AG09319 (cell line): ENCODE measurements at regions not wholly inside any gene's neighbourhood (a gene's known extent, or its start where the extent isn't known, plus 50 kb on each side); places are given as distances from the start of the nearest gene placed in this dataset.

Experiments used
- DNase-seq: peaks from one replicate; pipeline ENCODE4 v3.0.0-alpha.2; 2010; ENCODE audit warnings: low read depth; ENCODE audit errors: extremely low read depth
- TF ChIP-seq, protein P1 (sequence below): IDR thresholded peaks from 2 replicates; pipeline ENCODE4 v1.5.1; 2011; ENCODE audit warnings: low read depth, mild to moderate bottlenecking, inconsistent platforms, low read length, moderate library complexity

DNA sequence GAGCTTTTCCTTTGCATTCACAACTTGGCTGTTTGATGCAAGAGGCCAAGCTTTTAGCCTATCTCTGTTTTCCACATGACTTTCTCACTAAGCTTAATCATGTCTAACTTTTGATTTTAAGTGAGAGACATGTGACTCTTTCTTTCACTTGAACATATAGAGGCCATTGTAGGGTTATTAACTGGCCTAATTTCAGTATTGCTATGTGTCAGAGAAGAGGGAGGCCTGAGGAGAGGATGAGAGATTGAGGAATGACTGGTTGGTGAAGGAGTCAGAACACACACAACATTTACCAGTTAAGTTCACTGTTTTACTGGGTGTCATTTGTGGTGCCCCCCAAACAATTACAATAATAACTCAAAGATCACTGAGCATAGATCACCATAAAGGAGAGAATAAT, 193.5 kb downstream of the CYYR1 start:
- no peak for DNase-seq
- TF ChIP-seq, protein P1, sequence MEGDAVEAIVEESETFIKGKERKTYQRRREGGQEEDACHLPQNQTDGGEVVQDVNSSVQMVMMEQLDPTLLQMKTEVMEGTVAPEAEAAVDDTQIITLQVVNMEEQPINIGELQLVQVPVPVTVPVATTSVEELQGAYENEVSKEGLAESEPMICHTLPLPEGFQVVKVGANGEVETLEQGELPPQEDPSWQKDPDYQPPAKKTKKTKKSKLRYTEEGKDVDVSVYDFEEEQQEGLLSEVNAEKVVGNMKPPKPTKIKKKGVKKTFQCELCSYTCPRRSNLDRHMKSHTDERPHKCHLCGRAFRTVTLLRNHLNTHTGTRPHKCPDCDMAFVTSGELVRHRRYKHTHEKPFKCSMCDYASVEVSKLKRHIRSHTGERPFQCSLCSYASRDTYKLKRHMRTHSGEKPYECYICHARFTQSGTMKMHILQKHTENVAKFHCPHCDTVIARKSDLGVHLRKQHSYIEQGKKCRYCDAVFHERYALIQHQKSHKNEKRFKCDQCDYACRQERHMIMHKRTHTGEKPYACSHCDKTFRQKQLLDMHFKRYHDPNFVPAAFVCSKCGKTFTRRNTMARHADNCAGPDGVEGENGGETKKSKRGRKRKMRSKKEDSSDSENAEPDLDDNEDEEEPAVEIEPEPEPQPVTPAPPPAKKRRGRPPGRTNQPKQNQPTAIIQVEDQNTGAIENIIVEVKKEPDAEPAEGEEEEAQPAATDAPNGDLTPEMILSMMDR = no peak

DNA sequence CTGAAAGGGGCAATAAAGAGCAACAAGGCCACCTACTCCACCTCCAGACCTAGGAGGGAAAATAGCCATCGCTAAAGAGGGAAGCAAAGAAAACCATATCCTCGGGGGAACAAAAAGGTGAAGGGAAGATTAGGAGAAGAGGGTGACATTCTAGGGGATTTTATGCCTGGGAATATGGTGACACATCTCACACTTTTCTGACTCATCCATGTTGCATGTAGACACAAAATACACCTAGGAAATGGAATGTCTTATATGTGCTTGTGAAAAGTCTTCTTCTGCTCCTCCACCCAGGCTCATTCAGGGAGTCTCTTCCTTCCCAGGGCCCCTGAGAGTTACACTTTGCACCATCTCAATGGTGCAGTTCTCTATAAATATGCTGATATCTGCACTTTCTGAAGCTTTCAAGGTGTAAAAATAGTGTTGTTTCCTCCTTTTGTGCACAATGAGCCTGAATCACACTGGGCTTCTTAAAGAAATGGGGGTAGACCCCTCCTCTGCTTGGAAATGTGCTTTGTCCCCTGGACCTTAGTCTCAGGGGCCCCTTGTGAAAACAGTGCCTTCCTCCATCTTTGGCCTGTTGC, 195.9 kb downstream of the CYYR1 start:
- no peak for DNase-seq
- TF ChIP-seq, protein P1 = no peak

DNA sequence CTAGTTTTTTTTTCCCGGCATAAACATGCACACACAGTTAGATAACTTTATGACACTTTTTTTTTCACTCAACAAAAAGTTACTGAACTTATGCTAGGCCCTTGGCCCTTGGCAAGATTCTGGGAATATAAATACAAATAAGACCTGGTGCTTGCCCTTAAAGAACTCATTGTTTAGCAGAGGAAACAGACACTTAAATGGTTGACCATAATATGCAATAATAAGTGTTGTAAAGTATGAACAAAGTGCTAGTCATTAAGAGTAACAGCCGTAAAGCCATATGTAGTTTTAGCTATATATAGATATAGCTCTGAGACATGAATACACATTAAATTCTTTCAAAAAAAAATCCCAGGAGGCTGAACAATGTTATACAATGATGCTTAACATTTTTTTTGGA, 198.3 kb downstream of the CYYR1 start:
- DNase-seq = no peak
- TF ChIP-seq, protein P1 = no peak

DNA sequence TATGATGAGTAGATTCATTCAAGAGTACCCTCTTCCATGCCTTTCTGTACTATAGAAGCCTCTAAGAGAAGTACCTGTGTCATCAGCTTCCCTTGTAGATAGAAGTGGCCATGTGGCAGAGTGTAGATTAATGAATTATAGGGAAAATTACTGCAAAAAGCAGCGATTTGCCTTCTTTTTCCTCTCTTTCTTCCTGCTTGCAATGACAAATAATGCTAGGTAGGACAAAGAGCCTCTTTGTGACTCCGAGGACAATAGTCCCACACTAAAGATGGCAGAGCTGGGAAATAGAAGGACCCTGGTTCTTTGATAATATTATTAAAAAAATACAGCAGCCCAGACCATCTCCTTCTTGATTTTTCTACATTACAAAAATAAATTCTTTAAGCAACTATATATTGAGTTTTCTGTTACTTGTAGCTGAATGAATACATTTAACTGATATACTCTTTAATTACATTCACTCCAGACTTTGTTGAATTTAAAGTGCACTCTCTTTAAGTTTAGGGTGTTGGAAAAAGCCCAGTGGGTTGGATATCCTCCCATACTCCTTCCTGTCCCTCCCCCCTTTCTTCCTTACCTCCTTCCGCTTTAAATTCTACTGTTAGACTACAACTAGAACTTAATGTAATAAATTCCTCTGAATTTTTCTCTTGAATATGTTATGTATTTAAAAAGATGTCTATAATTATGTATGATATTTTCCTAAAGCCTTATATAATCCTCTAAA, 198.2 kb upstream of the APP start:
- TF ChIP-seq, protein P1 = no peak
- DNase-seq = no peak

DNA sequence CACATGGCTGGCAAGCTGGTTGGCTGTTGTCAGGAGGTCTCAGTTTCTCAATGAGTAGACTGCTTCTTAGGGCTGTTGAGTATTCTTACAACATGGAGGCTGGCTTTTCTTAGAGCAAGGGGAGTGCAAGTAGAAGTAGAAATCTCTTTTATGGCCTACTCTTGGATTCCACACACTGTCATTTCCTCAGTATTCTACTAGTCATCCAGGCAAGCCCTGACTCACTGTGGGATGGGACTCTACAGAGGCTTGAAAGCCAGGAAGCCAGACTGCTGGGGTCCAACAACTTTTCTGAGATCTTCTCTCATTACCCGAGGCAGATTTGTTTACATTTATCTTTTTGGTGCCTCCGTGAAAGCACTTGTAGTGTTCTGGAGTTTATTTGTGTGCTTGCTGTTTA, 196.2 kb upstream of the APP start:
- TF ChIP-seq, protein P1 = no peak
- DNase-seq = no peak

DNA sequence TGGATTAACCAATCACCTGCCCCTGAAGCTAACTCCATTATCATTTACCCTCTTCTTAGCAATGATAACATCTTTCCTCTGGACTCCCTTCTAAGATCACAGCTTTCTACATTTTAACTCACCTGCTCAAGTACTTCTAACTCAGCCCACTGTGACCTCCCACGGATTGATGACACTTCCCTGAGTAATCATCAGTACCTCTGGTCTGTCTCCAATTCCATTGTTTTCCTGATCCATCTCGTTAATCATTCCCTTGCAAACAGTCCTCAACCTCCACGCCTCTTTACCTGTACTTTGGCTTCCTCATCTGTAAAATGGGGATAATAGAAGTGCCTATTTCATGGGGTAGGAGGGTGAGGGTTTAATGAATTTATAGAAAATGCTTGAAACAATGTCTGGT, 195.3 kb upstream of the APP start:
- TF ChIP-seq, protein P1 = no peak
- no peak for DNase-seq

DNA sequence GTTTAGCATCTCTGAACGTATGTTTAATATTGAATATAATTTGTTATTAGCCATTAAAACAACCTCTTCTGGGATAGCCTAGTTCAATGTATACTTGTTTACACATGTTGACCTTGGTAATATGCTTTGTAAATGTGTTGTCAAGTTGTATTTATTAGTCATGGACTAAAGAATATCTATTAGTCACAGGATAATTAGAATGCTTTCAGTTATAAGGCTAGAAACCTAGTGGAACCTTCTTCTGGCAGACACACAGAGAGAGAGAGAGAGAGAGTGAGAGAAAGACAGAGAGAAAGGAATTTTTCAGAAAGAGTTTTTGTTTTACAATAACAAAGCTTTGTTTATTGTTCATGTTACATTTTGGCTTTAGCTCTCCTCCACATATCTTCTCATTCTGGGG, 181.1 kb upstream of the APP start:
- no peak for DNase-seq

More for the DNA sequence above, 181.1 kb upstream of the APP start:
- TF ChIP-seq, protein P1 = no peak
